ENCODE measurements at regions not wholly inside any gene's neighbourhood (a gene's known extent, or its start where the extent isn't known, plus 50 kb on each side); places are given as distances from the start of the nearest gene placed in this dataset.

GRCh38 chr14:48382961-48383360, 707.6 kb upstream of the MDGA2 start:
- no peak for TF ChIP-seq GABPA (IDR thresholded peaks at IDR 0.05 in 1 of 2, conservative IDR thresholded peaks at IDR 0.05 in 1 of 2)
- TF ChIP-seq NR2F2 (IDR thresholded peaks at IDR 0.05), result no peak
- TF ChIP-seq MAX (IDR thresholded peaks at IDR 0.05), result no peak
- TF ChIP-seq EGR1 (IDR thresholded peaks at IDR 0.05; ENCODE audit: low read depth in 2 of 2), result no peak
